MCF 10A (cell line): ENCODE measurements at regions not wholly inside any gene's neighbourhood (a gene's known extent, or its start where the extent isn't known, plus 50 kb on each side); places are given as distances from the start of the nearest gene placed in this dataset.
A peak's percentile ranks its signal among the peaks of the same experiment; 100 is the strongest.

Source experiments
- BruUV-seq: library from RNA; stranded (reverse); fragments of 400-500 nt; replicated peaks from 2 replicates; lab custom pipeline; 2021; lab: Mats Ljungman, UMichigan
- CTCF ChIA-PET: fragments of 300-600 bp; sonication (Branson Sonifier 250); formaldehyde crosslinking; extraction: SDS; loops from one replicate; lab custom pipeline; 2021; ENCODE audit warnings: antibody characterized with exemption, inconsistent platforms; lab: Yijun Ruan, JAX
- POLR2A ChIA-PET: fragments of 300-600, 350-650 bp; sonication (Branson Sonifier 250); formaldehyde crosslinking; extraction: SDS; loops from one replicate; lab custom pipeline; 2020; ENCODE audit warnings: antibody characterized with exemption, inconsistent platforms; lab: Yijun Ruan, JAX
- DNase-seq: peaks from one replicate; pipeline ENCODE4 v3.0.0-alpha.2; 2018; ENCODE audit not compliant: unreplicated experiment
- H3K27ac Mint-ChIP-seq: one replicate; pipeline ENCODE4 v1.8.0; 2022; ENCODE audit warnings: mild to moderate bottlenecking, low read depth, mixed read lengths; ENCODE audit not compliant: unreplicated experiment
- H3K27me3 Mint-ChIP-seq: one replicate; pipeline ENCODE4 v1.8.0; 2022; ENCODE audit warnings: mixed read lengths; ENCODE audit not compliant: insufficient read depth, unreplicated experiment
- H3K36me3 Mint-ChIP-seq: one replicate; pipeline ENCODE4 v1.8.0; 2022; ENCODE audit warnings: mild to moderate bottlenecking, moderate library complexity, mixed read lengths; ENCODE audit not compliant: insufficient read depth, unreplicated experiment
- H3K4me1 Mint-ChIP-seq: one replicate; pipeline ENCODE4 v1.8.0; 2022; ENCODE audit warnings: mixed read lengths; ENCODE audit not compliant: insufficient read depth, unreplicated experiment
- H3K4me3 Mint-ChIP-seq: one replicate; pipeline ENCODE4 v1.8.0; 2022; ENCODE audit warnings: mild to moderate bottlenecking, moderate library complexity, mixed read lengths; ENCODE audit not compliant: unreplicated experiment
- H3K9me3 Mint-ChIP-seq: one replicate; pipeline ENCODE4 v1.8.0; 2022; ENCODE audit warnings: mixed read lengths; ENCODE audit not compliant: unreplicated experiment
- CTCF ChIP-seq: fragments of 200-600 bp; IDR thresholded peaks from one replicate; pipeline ENCODE4 v1.8.0; 2022; ENCODE audit warnings: antibody characterized with exemption, mild to moderate bottlenecking; ENCODE audit not compliant: unreplicated experiment
- intact Hi-C: fragments of 100-400 bp; cut with micrococcal nuclease; formaldehyde crosslinking; loops from 2 replicates; pipeline ENCODE4 v1.14.1; 2022

- no peaks in the 10 kb centered on the region for H3K9me3 Mint-ChIP-seq
- no peaks in the 10 kb centered on the region for H3K36me3 Mint-ChIP-seq
- no peak overlapping the region for H3K4me3 Mint-ChIP-seq
- H3K27ac Mint-ChIP-seq: no peak overlapping the region
- TF ChIP-seq CTCF: peak; percentile 92
- CTCF ChIA-PET: interaction anchor here (0.6 to 14.2 kb wide), 64 partner anchors 9 to 901 kb away, joined by 3 to 391 read pairs (median 5); partner anchors contain the start of gene ARHGAP29
- peaks cover 11% of the 10 kb centered on the region for H3K27me3 Mint-ChIP-seq
- no peaks in the 10 kb centered on the region for H3K4me1 Mint-ChIP-seq
- intact Hi-C loops: loop anchor here (1.0 to 2.0 kb wide), 6 partner anchors 99 to 467 kb away; partner anchors contain the start of gene ARHGAP29
- peak; percentile 93 for DNase-seq
- BruUV-seq: no TSS peak
- POLR2A ChIA-PET: interaction anchor here (0.8 to 3.9 kb wide), 20 partner anchors 9 to 428 kb away, joined by 3 to 30 read pairs (median 6); partner anchors contain the start of genes ABCD3 and ARHGAP29
These were observed 82.2 kb upstream of the ABCD3 start for GRCh38 chr1:94335950-94336349.

DNA sequence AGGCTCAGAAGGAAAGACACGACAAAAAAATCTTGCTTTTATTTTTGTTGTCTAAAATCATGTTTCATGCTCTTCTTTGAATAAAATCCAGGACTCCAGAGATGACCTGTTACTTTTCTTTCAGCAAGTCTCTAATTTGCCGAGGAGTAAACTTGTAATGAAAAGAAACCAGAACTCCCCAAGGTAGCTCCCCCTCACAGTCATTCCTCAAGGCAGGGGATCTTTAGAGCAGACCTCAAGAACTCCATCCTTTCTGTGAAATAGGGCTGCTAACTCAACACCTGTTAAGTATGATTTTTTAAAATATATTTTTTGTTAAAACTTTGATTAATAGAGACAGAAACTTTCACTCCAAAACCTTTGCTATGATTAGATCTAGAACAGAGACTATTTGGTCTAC is 82.7 kb upstream of the ABCD3 start:
- ChIA-PET CTCF (interaction anchor here (0.5 to 14.2 kb wide), 59 partner anchors 9 to 1477 kb away, joined by 3 to 391 read pairs (median 5); partner anchors contain the start of gene ARHGAP29), POLR2A (interaction anchor here (0.8 to 3.9 kb wide), 19 partner anchors 9 to 428 kb away, joined by 3 to 30 read pairs (median 6); partner anchors contain the start of gene ARHGAP29)
- no peak overlapping the region for H3K27ac Mint-ChIP-seq
- no peak for TF ChIP-seq CTCF
- no peaks in the 10 kb centered on the region for H3K4me1 Mint-ChIP-seq
- H3K4me3 Mint-ChIP-seq: no peak overlapping the region
- H3K9me3 Mint-ChIP-seq: no peaks in the 10 kb centered on the region
- H3K36me3 Mint-ChIP-seq: no peaks in the 10 kb centered on the region
- no peak for DNase-seq
- no TSS peak for BruUV-seq
- intact Hi-C loops: loop anchor here (1.0 kb wide), 3 partner anchors 98 to 309 kb away; partner anchors contain the start of gene ARHGAP29
- H3K27me3 Mint-ChIP-seq: peaks cover 11% of the 10 kb centered on the region

DNA sequence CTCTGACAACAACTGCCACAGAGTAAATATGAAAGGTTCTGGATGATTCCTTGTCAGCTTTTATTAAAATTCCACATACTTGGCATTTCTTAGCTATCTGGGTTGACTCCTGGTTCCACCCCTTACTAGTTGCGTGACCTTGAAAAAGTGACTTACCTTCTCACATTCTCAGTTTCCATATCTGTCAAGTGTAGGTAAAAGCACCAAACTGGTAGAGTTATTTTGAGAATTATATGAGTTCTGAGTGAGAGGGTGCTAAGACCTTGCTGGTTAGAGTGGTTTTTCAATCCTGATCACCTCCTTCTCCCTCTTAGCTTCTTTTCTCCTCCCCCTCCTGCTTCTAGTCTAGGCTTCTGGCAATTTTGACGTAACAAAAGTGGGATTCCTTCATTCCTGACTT is 83.4 kb upstream of the ABCD3 start:
- H3K27me3 Mint-ChIP-seq: peaks cover 9% of the 10 kb centered on the region
- intact Hi-C loops: loop anchor here (1.0 kb wide), 3 partner anchors 97 to 308 kb away; partner anchors contain the start of gene ARHGAP29
- ChIA-PET POLR2A (interaction anchor here (1.0 to 3.9 kb wide), 13 partner anchors 8 to 309 kb away, joined by 3 to 30 read pairs (median 7); partner anchors contain the start of gene ARHGAP29), CTCF (interaction anchor here (0.5 to 14.2 kb wide), 43 partner anchors 8 to 1476 kb away, joined by 3 to 391 read pairs (median 6); partner anchors contain the start of gene ARHGAP29)
- DNase-seq: no peak
- no peaks in the 10 kb centered on the region for H3K9me3 Mint-ChIP-seq
- no TSS peak for BruUV-seq
- H3K4me3 Mint-ChIP-seq: no peak overlapping the region
- peaks cover 4% of the 10 kb centered on the region for H3K4me1 Mint-ChIP-seq
- H3K27ac Mint-ChIP-seq: no peak overlapping the region
- no peak for TF ChIP-seq CTCF
- H3K36me3 Mint-ChIP-seq: no peaks in the 10 kb centered on the region

DNA sequence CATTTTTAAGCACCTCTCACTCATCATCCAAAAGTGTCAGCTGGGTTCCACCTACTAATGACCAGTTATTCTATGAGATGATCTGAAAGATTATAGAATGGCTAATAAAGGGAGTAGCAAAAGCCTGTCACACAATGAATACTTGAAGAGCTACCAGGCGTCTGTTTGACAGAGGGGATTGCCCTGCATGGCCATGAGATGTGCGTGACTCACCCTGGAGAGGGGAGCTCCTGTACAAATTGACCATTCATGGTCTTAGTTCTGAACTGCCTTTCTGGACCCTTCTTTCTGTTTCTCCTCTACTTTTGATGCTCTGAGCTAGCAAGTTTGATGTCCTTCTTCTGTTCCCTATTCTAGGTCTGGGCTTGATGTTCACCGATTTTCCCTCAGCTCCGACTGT is 85.2 kb upstream of the ABCD3 start:
- DNase-seq: no peak
- TF ChIP-seq CTCF: no peak
- no peak overlapping the region for H3K27ac Mint-ChIP-seq
- no peak overlapping the region for H3K4me3 Mint-ChIP-seq
- ChIA-PET CTCF (interaction anchor here (0.6 to 14.2 kb wide), 15 partner anchors 9 to 468 kb away, joined by 3 to 391 read pairs (median 7); partner anchors contain the start of gene ARHGAP29), POLR2A (interaction anchor here (1.1 to 3.9 kb wide), 2 partner anchors 96 to 270 kb away, joined by 6 to 30 read pairs; partner anchors contain the start of gene ARHGAP29)
- H3K9me3 Mint-ChIP-seq: no peaks in the 10 kb centered on the region
- H3K36me3 Mint-ChIP-seq: no peaks in the 10 kb centered on the region
- intact Hi-C loops: no loop called here
- no TSS peak for BruUV-seq
- no peaks in the 10 kb centered on the region for H3K27me3 Mint-ChIP-seq
- H3K4me1 Mint-ChIP-seq: peaks cover 10% of the 10 kb centered on the region
